Glutamatergic neuron (in vitro differentiated cells): ENCODE measurements at regions not wholly inside any gene's neighbourhood (a gene's known extent, or its start where the extent isn't known, plus 50 kb on each side); places are given as distances from the start of the nearest gene placed in this dataset.
A peak's percentile ranks its signal among the peaks of the same experiment; 100 is the strongest.

Experiments used
- DNase-seq: peaks from one replicate; pipeline ENCODE4 v3.0.0; 2022
- H3K27ac Mint-ChIP-seq: one replicate; pipeline ENCODE4 v1.8.0; 2020; ENCODE audit warnings: mild to moderate bottlenecking, mixed read lengths, inconsistent platforms; ENCODE audit not compliant: unreplicated experiment
- H3K27me3 Mint-ChIP-seq: one replicate; pipeline ENCODE4 v1.8.0; 2020; ENCODE audit warnings: mild to moderate bottlenecking, moderate library complexity, mixed read lengths, inconsistent platforms; ENCODE audit not compliant: unreplicated experiment
- H3K36me3 Mint-ChIP-seq: one replicate; pipeline ENCODE4 v1.8.0; 2020; ENCODE audit warnings: mild to moderate bottlenecking, mixed read lengths, inconsistent platforms; ENCODE audit not compliant: unreplicated experiment
- H3K4me1 Mint-ChIP-seq: one replicate; pipeline ENCODE4 v1.8.0; 2020; ENCODE audit warnings: mild to moderate bottlenecking, low read depth, mixed read lengths, inconsistent platforms; ENCODE audit not compliant: unreplicated experiment
- H3K4me3 Mint-ChIP-seq: one replicate; pipeline ENCODE4 v1.8.0; 2020; ENCODE audit warnings: mild to moderate bottlenecking, mixed read lengths, inconsistent platforms; ENCODE audit not compliant: unreplicated experiment
- H3K9me3 Mint-ChIP-seq: one replicate; pipeline ENCODE4 v1.8.0; 2020; ENCODE audit warnings: mild to moderate bottlenecking, moderate library complexity, mixed read lengths, inconsistent platforms; ENCODE audit not compliant: unreplicated experiment
- TF ChIP-seq, protein P1 (sequence below): fragments of 200-600 bp; sonication (generic); IDR thresholded peaks from one replicate; pipeline ENCODE4 v1.5.0; 2021; ENCODE audit not compliant: partially characterized antibody, unreplicated experiment

DNA sequence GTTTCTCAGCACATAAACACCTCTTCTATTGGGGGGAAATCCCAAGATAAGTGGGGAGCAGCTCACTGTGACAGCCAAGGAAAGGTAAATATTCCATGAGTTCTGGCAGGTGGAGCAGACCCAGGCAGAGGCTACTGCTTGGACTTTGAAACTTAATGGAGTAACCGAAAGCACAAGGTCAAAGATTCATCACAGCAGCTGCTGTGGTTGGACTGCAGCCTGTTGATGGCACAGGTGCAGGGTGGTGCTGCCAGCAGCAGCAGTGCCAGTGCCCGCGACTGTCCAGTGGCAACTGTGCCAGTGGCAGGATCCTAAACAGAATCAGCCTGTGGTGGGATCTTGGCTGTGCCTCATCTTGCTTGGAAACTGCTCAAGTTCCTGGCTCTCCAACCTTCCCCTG lies 81.4 kb upstream of the ARID2 start:
- Mint-ChIP-seq H3K4me1 (peaks cover 2% of the 10 kb centered on the region), H3K4me3 (no peak overlapping the region), H3K27ac (no peak overlapping the region), H3K27me3 (no peaks in the 10 kb centered on the region), H3K36me3 (no peaks in the 10 kb centered on the region), H3K9me3 (no peaks in the 10 kb centered on the region)
- no peak for DNase-seq
- TF ChIP-seq, protein P1, sequence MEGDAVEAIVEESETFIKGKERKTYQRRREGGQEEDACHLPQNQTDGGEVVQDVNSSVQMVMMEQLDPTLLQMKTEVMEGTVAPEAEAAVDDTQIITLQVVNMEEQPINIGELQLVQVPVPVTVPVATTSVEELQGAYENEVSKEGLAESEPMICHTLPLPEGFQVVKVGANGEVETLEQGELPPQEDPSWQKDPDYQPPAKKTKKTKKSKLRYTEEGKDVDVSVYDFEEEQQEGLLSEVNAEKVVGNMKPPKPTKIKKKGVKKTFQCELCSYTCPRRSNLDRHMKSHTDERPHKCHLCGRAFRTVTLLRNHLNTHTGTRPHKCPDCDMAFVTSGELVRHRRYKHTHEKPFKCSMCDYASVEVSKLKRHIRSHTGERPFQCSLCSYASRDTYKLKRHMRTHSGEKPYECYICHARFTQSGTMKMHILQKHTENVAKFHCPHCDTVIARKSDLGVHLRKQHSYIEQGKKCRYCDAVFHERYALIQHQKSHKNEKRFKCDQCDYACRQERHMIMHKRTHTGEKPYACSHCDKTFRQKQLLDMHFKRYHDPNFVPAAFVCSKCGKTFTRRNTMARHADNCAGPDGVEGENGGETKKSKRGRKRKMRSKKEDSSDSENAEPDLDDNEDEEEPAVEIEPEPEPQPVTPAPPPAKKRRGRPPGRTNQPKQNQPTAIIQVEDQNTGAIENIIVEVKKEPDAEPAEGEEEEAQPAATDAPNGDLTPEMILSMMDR: no peak

DNA sequence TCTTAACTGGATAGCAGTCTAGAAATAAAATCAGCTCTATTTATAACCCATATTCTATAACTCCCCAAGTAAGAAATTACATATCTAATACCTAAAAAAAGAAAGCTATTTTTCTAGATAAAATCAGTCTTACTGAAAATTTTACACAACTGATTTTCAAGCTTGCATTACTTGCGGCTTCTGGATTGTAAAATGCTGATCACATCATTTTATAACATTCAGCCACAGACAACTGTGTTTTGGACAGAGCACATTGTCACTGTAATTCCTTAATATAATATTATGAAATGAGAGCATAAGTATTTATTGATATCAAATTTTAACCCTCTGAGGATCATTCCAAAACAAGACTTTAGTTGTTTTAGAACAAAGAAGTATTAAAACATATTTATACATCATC lies 78.5 kb upstream of the ARID2 start:
- TF ChIP-seq, protein P1: no peak
- H3K36me3 Mint-ChIP-seq: no peaks in the 10 kb centered on the region
- no peaks in the 10 kb centered on the region for H3K9me3 Mint-ChIP-seq
- H3K27me3 Mint-ChIP-seq: no peaks in the 10 kb centered on the region
- no peak overlapping the region for H3K27ac Mint-ChIP-seq
- H3K4me1 Mint-ChIP-seq: peaks cover 3% of the 10 kb centered on the region
- DNase-seq: no peak
- no peak overlapping the region for H3K4me3 Mint-ChIP-seq

DNA sequence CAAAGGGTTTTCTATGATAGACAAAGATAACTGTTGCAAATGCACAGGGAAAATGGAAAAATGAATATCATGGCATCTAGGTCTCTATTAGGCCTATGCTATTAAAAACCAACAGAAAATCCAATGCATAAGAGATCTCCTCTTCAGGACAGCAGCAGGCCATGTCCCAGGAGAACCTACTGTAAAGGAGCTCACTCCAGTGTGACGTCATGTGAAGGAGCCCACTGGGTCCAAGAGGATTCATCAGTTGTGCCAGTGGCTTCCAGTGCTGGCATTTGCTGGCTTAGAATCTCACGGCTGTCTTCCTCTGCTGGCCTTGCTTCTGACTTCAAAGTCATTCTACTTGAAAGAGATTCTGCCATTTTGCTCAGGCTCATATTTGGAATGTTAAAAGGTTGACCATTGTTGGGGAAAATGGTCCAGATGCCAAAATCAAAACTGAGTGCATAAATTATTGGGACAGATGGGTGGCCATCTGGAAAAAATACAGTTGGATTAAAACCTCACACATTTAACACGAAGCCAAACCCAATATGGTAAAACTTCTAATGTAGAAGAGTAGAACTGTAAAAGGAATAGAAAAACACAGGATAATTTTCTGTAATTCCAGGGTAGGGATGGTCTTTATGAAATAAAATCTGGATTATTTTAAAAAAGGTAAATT lies 75.4 kb upstream of the ARID2 start:
- no peaks in the 10 kb centered on the region for H3K36me3 Mint-ChIP-seq
- peaks cover 3% of the 10 kb centered on the region for H3K4me1 Mint-ChIP-seq
- no peak for DNase-seq
- no peaks in the 10 kb centered on the region for H3K27me3 Mint-ChIP-seq
- no peaks in the 10 kb centered on the region for H3K9me3 Mint-ChIP-seq
- no peak overlapping the region for H3K27ac Mint-ChIP-seq
- H3K4me3 Mint-ChIP-seq: no peak overlapping the region
- TF ChIP-seq, protein P1: no peak

DNA sequence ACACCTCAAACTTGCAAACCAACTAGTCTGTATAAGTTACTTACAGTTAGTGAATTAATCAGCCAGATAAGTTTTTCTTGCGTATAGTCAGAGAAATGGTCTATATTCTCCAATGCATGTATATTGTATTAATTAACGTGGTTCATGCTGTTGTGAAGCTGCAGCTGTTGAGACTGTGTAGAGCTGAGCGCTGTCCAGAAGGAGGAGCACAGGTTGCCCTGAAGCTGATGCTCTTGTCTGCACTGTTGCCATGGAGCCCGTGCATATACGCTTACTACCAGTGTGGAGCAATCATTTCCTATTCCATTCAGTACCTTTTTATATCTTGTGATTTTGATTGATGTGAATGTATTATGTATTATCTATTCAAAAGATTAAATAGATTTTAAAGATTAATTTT lies 74.3 kb upstream of the ARID2 start:
- peak; percentile 33 for DNase-seq

DNA sequence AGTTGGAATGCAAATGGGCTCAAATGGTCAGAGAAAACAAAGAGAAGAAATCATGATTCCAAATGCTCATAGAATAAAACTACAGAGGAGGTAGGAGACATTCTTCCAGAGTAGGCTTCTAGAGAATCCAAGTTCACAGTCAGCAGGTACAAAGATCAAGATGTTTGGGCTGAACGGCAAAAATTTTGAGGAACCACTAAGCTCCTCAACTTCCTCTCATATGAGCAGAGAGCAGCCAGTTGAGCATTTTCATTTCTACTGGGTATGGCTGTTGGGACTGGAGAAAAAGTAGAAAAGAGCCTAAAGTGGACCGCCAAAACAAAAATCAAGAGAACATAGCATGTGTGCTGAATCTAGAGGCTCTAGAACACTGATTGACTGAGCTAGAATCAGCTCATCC lies 73.8 kb upstream of the ARID2 start:
- H3K4me1 Mint-ChIP-seq: peaks cover 3% of the 10 kb centered on the region
- TF ChIP-seq, protein P1: no peak
- no peak overlapping the region for H3K4me3 Mint-ChIP-seq
- no peak overlapping the region for H3K27ac Mint-ChIP-seq
- no peaks in the 10 kb centered on the region for H3K27me3 Mint-ChIP-seq
- H3K36me3 Mint-ChIP-seq: no peaks in the 10 kb centered on the region
- no peaks in the 10 kb centered on the region for H3K9me3 Mint-ChIP-seq
- DNase-seq: no peak

More for the DNA sequence above, 74.3 kb upstream of the ARID2 start:
- Mint-ChIP-seq H3K27me3 (no peaks in the 10 kb centered on the region), H3K4me1 (peaks cover 3% of the 10 kb centered on the region), H3K9me3 (no peaks in the 10 kb centered on the region), H3K4me3 (no peak overlapping the region), H3K27ac (no peak overlapping the region), H3K36me3 (no peaks in the 10 kb centered on the region)
- TF ChIP-seq, protein P1: no peak
